ENCODE measurements at regions not wholly inside any gene's neighbourhood (a gene's known extent, or its start where the extent isn't known, plus 50 kb on each side); places are given as distances from the start of the nearest gene placed in this dataset.

- Histone ChIP-seq H3K9me3 (ENCODE audit: low read length) (no peaks in the 10 kb centered on the region), H4K20me1 (ENCODE audit: insufficient read depth, low read length) (no peaks in the 10 kb centered on the region), H3K36me3 (ENCODE audit: insufficient read depth, low read length) (no peaks in the 10 kb centered on the region), H3K4me3 (ENCODE audit: low read depth, low read length, poor library complexity, severe bottlenecking) (no peak overlapping the region), H3K27ac (ENCODE audit: low read depth, low read length, poor library complexity, severe bottlenecking) (no peak overlapping the region), H3K4me1 (ENCODE audit: insufficient read depth, low read length, poor library complexity, severe bottlenecking) (no peaks in the 10 kb centered on the region), H3K9me2 (ENCODE audit: insufficient read depth, low read length) (no peaks in the 10 kb centered on the region), H3K79me2 (ENCODE audit: insufficient read depth, low read depth, low read length) (no peaks in the 10 kb centered on the region), H3K4me2 (ENCODE audit: low read length) (no peak overlapping the region), H2AFZ (ENCODE audit: low read length) (no peak overlapping the region)
- intact Hi-C loops (cut with micrococcal nuclease; ENCODE audit: unreplicated experiment) = no loop called here
- ChIA-PET CTCF (ENCODE audit: unreplicated experiment) (no interaction called here), POLR2A (interaction anchor here (0.7 kb wide), 1 partner anchor 11 kb away, joined by 4 read pairs; no protein-coding TSS in a partner anchor)
- no peak for DNase-seq (ENCODE audit: low spot score)
- no peak for TF ChIP-seq CTCF (conservative IDR thresholded peaks at IDR 0.05; ENCODE audit: low read length)
- no TSS peak for BruUV-seq (replicated peaks)
Observed at GRCh38 chr4:111562826-111563225, 582.4 kb upstream of the FAM241A start.

- Histone ChIP-seq H3K79me2 (ENCODE audit: insufficient read depth, low read depth, low read length) (no peaks in the 10 kb centered on the region), H3K4me2 (ENCODE audit: low read length) (no peak overlapping the region), H3K4me1 (ENCODE audit: insufficient read depth, low read length, poor library complexity, severe bottlenecking) (no peaks in the 10 kb centered on the region), H3K27ac (ENCODE audit: low read depth, low read length, poor library complexity, severe bottlenecking) (no peak overlapping the region), H3K9me3 (ENCODE audit: low read length) (no peaks in the 10 kb centered on the region), H3K36me3 (ENCODE audit: insufficient read depth, low read length) (no peaks in the 10 kb centered on the region), H3K9me2 (ENCODE audit: insufficient read depth, low read length) (no peaks in the 10 kb centered on the region), H2AFZ (ENCODE audit: low read length) (no peak overlapping the region), H3K4me3 (ENCODE audit: low read depth, low read length, poor library complexity, severe bottlenecking) (no peak overlapping the region), H4K20me1 (ENCODE audit: insufficient read depth, low read length) (no peaks in the 10 kb centered on the region)
- DNase-seq (ENCODE audit: low spot score) = no peak
- no TSS peak for BruUV-seq (replicated peaks)
- POLR2A ChIA-PET = interaction anchor here (0.5 to 0.7 kb wide), 2 partner anchors 15 to 76 kb away, joined by 3 read pairs; no protein-coding TSS in a partner anchor
- TF ChIP-seq CTCF (conservative IDR thresholded peaks at IDR 0.05; ENCODE audit: low read length) (no peak), EZH2phosphoT487 (IDR thresholded peaks at IDR 0.05; ENCODE audit: borderline replicate concordance, low read depth, low read length) (no peak)
- intact Hi-C loops (cut with micrococcal nuclease; ENCODE audit: unreplicated experiment) = no loop called here
- CTCF ChIA-PET (ENCODE audit: unreplicated experiment) = no interaction called here
Observed at GRCh38 chr4:111572470-111572869, 572.8 kb upstream of the FAM241A start.

GRCh38 chr4:111573386-111573785 is 571.9 kb upstream of the FAM241A start:
- Histone ChIP-seq H3K4me2 (ENCODE audit: low read length) (no peak overlapping the region), H3K27ac (ENCODE audit: low read depth, low read length, poor library complexity, severe bottlenecking) (no peak overlapping the region), H2AFZ (ENCODE audit: low read length) (no peak overlapping the region), H3K36me3 (ENCODE audit: insufficient read depth, low read length) (no peaks in the 10 kb centered on the region), H3K9me2 (ENCODE audit: insufficient read depth, low read length) (no peaks in the 10 kb centered on the region), H3K79me2 (ENCODE audit: insufficient read depth, low read depth, low read length) (no peaks in the 10 kb centered on the region), H4K20me1 (ENCODE audit: insufficient read depth, low read length) (no peaks in the 10 kb centered on the region), H3K4me1 (ENCODE audit: insufficient read depth, low read length, poor library complexity, severe bottlenecking) (no peaks in the 10 kb centered on the region), H3K4me3 (ENCODE audit: low read depth, low read length, poor library complexity, severe bottlenecking) (no peak overlapping the region), H3K9me3 (ENCODE audit: low read length) (no peaks in the 10 kb centered on the region)
- BruUV-seq (replicated peaks) = no TSS peak
- no peak for DNase-seq (ENCODE audit: low spot score)
- CTCF ChIA-PET (ENCODE audit: unreplicated experiment) = no interaction called here
- POLR2A ChIA-PET = interaction anchor here (0.7 to 1.2 kb wide), 3 partner anchors 11 to 134 kb away, joined by 3 to 4 read pairs (median 3); no protein-coding TSS in a partner anchor
- intact Hi-C loops (cut with micrococcal nuclease; ENCODE audit: unreplicated experiment) = no loop called here
- no peak for TF ChIP-seq CTCF (conservative IDR thresholded peaks at IDR 0.05; ENCODE audit: low read length)

Measured in OCI-LY7 (cell line).